Left ventricle myocardium superior (tissue), 1 donor: ENCODE measurements at regions not wholly inside any gene's neighbourhood (a gene's known extent, or its start where the extent isn't known, plus 50 kb on each side); places are given as distances from the start of the nearest gene placed in this dataset.

Source experiments
- ATAC-seq: fragments of 200-7000 bp; cut with Tn5 transposase; one replicate; pipeline ENCODE4 v1.9.1; 2020; ENCODE audit warnings: mild to moderate bottlenecking, moderate library complexity
- DNase-seq: peaks from one replicate; pipeline ENCODE4 v3.0.0-alpha.2; 2020
- intact Hi-C: fragments of 100-400 bp; cut with micrococcal nuclease; formaldehyde crosslinking; loops from one replicate; pipeline ENCODE4 v1.11.0; 2022
- donor health status: DM: no; HTN: yes; CAD: no; lungs with severe emphysema.

DNA sequence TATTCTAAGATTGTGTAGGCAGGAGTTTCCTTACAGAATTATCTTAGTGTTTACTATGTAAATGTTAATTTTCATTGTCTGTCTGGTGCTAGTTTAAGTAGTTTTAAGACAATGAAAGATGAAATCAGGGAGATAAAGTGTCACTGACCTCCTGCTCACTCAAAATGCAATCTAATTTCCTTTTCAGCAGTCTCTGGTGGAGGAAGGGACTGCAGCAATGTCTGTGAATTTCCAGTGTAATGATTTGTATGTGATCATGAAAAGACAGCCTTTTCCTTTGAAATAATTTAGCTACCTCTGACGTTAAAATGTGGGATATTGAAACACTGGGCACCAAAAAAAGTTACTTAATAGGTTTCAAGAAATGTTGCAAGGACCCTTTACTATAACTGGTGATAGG lies 779.7 kb upstream of the FLRT2 start:
- ATAC-seq (no peak), DNase-seq (no peak)
- intact Hi-C loops, result no loop called here

DNA sequence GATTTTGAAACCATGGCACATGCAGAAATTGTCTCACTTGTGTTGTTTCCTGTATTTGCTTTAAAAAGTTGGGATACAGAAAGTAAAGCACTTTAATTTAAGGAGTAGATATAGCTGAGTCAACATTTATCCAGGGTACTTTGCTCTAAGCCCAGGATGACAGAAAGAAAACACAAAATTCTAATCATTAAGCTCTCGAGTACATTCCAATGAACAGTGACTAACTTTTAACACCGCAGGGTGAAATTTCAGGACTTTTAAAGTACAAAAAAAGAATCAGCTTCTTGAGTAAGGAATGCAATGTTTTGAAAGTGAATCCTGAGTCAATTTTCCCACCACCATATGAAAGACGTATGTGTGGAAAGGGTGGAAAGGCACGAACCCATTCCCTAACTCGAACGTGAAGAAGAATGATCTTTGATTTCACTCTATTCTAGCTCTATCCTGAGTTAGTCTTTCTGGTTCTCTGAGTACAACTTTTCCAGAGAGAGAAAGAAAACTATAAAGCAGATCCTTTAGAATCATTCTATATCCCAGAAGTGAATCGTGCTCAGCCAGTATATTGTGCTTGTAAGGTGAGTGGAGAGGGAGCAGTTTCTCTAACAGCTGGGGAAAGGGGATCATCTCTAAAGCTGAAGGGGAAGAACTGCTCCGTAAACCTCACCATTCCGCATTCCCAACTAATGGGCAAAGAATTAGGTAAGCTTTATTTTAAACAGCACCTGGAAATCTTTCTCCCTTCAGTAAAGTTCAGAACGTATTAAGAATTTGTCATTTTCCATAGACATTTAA lies 779.0 kb upstream of the FLRT2 start:
- DNase-seq (no peak), ATAC-seq (no peak)
- intact Hi-C loops, result no loop called here

DNA sequence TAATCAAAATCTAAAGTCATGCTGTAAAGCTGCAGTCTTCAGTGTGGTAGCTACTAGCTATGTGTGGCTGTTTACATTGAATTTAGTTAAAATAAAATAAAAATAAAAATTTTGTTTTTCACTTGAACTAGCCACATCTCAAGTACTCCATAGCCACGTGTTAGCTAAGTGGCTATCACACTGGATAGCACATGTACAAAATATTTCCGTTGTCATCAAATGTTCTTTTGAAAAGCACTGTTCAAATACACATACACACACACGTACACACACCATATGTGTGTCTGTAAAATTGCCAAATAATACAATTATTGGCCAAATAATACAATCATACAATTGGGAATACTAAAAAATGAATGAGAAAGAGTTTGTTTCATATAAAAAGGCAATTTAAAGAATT lies 778.2 kb upstream of the FLRT2 start:
- intact Hi-C loops, result no loop called here
- no peak for ATAC-seq
- DNase-seq, result no peak

DNA sequence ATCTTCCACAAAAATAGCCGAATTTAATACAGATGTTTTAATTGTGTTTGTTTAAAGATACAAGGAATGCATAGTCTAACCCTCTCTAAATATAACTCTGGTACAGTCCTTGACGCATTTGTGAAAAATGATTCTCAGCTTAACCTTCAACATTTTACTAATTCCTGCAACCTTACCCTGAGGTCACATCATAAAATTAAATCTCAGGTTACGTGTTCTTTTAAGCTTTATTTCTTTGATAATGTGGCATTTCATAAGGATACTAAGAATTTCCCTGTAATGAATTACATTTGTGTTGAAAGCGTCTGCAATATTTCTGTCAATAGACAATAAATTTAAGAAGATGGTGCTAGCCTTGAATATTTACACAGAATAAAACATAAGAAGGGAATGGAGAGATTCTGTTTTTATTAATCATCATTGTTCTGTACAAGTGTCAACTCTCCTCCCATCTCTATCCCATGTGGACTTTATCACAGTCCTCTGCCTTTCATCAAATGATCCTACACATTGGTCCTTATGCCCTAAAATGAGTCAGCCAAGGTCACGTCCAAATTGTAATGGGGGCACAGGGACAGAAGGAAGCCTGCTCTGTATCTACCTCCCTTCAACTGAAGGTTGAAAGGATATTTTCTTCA lies 769.3 kb upstream of the FLRT2 start:
- no peak for ATAC-seq
- intact Hi-C loops, result no loop called here
- no peak for DNase-seq

DNA sequence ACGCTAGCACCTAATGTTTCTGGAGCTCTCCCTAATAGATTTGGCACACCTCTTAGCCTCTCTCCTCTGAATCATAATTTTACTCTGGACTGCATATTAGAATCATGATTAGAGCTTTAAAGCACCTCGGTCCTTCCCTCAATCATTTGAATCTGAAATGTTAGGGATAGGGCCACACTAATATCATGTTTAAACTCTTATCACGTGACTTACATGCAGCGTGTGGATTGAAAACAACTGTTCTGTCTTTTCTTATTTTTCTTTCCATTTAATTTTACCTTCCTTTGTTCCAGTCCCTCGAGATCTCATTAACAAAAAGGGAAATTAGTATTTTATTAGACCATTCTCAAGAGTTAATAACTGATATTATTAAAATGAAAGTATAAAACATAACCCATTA lies 762.5 kb upstream of the FLRT2 start:
- ATAC-seq (no peak), DNase-seq (no peak)
- intact Hi-C loops, result no loop called here

DNA sequence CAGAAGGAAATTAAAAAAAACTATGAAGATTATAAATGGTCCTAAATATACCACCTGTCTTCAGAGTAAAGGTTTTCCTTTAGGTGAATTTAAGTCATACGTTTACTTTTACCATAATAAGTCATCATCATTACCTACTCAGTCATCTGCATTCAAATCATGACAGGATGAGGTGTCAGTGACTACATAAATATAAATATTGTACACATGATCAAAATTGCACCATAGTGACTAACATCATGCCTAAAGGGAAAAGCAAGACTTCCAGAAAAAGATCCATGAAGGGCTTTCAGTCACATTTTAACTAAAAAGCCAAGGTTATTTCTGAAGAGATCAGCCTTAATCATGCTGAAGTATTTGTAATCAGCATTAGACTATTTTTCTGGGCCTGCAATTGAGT lies 759.9 kb upstream of the FLRT2 start:
- no peak for ATAC-seq
- no peak for DNase-seq
- intact Hi-C loops, result no loop called here

DNA sequence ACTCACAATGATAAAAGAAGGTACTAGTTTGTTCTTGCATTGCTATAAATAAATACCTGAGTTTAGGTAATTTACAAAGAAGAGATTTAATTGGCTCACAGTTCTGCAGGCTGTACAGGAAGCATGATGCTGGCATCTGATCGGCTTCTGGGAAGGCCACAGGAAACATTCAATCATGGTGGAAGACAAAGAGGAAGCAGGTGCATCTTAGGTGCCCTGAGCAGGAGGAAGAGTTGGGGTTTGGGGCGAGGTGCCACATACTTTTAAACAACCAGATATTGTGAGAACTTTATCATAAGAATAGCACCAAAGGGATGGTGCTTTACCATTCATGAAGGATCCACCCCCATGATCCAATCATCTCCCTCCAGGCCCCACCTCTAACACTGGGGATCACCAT lies 752.6 kb upstream of the FLRT2 start:
- no peak for DNase-seq
- intact Hi-C loops, result no loop called here
- no peak for ATAC-seq

DNA sequence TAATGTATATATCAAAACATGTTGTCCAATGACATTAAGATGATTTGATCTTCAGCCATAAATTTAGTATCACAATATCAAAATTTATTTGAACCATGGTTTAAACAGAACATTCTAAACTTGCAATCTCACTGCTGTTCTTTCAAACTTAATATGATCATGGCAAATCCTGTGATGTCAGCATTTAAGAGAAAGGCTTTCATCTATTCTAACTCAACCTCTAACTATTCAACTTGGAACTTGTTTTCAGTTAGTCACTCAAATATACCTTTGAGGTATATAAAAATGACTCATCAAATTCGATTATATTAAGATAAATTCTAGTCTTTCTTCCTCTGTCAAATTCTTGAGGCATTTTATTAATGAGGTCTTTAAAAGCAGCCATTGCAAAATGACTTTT lies 747.0 kb upstream of the FLRT2 start:
- intact Hi-C loops, result no loop called here

DNA sequence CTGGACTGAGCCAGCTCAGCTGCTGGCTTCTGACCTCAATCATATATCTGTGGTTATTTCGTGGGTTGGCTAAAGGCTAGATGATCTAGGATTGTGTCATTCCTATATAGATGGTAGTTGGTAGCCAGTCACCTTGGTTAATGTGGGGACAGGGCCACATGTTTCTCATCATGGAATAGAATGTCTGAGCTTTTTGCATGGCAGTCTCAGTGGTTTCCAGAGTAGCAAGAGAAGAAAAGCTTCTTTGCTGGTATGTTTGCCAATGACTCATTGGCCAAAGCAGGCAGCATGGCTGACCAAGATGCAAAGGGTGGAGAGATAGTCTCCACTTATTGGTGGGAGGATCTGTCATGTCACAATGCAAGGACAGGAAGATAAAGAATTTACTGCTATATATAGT lies 746.4 kb upstream of the FLRT2 start:
- no peak for DNase-seq
- ATAC-seq, result no peak
- intact Hi-C loops, result no loop called here

More for the DNA sequence above, 747.0 kb upstream of the FLRT2 start:
- DNase-seq (no peak), ATAC-seq (no peak)

DNA sequence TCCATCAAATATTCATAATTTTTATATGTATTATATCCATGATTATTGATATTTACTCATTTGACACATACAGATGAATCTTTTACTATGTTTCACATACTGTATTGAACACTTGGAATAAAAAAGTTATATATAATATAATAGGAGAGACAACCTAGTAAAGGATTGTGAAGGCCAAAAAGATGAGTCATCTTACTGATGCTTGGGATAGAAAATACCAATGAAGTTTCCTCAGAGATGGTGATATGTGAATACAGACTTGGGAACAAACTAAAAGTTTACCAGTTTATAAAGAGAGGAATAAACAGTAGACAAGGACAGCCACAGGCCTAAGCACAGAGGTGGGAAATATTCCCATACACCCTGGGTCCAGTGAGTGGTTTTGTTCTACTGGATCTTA lies 743.9 kb upstream of the FLRT2 start:
- DNase-seq, result no peak
- ATAC-seq, result no peak
- intact Hi-C loops, result no loop called here

DNA sequence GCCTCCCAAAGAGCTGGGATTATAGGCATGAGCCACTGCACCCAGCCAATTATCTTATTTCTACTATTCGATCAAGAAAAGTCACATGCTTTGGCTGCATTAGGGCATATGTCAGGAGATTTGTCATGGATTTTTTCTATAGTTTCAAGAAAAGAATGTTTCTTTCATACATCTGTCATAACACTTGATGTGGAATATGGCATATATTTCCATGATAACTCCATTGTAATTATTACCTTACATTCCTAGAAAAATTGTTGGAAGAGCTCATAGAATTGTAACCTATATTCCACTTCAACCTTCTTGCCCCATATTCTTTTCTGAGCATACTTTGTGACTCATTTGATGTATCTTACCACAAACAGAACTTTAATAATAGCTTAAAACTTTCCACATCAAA lies 740.9 kb upstream of the FLRT2 start:
- intact Hi-C loops, result no loop called here
- no peak for ATAC-seq
- no peak for DNase-seq

DNA sequence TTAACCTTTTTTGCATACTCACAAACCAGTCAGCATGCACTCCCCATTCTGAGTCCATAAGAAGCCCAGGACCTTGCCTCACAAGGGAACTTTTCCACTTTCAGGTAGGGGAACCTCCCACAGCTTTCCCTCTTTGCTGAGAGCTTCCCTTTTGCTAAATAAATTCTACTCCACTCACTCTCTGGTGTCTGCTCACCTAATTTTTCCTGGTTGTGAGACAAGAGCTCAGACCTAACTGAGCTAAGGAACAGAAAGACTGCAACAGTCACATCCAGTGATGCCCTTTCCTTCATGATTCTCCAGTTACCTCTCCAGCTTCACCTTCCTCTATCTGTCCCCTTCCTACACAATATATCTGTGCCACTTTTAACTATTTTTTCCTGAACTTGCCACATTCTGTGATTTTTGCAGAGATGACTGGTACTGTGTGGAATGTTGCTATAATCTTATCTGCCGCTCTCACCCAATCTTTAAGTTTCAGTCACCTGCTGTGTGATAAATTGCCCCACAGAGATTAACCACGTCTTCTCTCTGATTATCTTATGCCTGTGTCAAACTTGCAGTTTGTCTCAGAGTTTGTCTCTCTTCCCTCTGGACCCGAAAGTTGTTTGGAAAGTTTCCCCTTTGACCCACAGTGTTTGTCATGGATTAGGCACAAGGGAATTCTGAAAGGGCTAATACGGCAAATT lies 737.1 kb upstream of the FLRT2 start:
- no peak for ATAC-seq
- no peak for DNase-seq
- intact Hi-C loops, result no loop called here

DNA sequence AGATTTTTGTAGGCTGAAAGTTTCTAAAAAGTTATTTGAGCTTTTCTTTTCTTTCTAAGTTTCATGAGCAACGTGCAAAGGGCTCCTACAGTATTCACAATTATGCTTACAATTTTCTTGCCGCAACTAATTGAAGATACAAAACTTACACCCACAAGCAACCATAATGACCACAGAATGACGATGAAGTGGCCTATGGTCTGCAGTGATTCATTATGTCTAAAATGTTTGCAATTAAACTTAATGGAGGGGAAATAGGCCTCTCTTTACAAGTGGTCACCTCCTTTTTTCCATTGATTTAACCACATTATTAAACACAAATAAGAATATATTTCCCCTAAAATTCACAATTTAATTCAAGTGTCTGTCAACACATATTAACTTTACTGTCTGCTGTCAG lies 732.6 kb upstream of the FLRT2 start:
- intact Hi-C loops, result no loop called here
- ATAC-seq (no peak), DNase-seq (no peak)

DNA sequence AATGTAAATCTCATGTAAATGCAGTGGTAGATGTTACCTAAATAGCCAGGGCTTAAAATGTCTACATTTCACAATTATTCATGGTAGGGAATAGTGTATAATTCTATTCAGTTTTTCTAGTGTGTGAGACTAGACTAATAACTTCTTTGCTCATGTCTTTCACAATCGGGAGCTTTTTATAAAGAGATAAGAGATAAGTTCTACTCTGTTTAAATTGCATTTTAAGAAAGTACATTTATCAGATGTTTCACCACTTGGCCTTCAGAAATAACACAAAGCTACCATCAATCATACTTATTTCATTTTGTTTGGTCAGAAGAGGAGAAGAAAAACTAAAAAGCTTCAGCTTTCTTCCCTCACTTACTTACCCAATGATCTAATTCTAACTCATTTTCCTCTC lies 725.5 kb upstream of the FLRT2 start:
- no peak for ATAC-seq

DNA sequence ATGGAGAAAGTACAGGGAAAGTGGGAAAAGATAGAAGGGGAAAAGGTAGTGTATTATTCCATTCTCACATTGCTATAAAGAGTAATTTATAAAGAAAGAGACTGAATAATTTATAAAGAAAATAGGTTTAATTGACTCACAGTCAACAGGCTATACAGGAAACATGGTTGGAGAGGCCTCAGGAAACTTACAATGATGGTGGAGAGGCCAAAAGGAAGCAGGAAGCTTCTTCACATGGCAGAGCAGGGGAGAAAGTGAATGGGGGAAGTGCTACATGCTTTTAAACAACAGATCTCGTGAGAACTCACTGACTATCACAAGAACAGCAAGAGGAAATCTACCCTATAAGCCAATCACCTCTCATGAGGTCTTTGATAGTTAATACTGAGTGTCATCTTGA lies 725.0 kb upstream of the FLRT2 start:
- intact Hi-C loops, result no loop called here
- ATAC-seq (no peak), DNase-seq (no peak)

More for the DNA sequence above, 725.5 kb upstream of the FLRT2 start:
- DNase-seq, result no peak
- intact Hi-C loops, result no loop called here

DNA sequence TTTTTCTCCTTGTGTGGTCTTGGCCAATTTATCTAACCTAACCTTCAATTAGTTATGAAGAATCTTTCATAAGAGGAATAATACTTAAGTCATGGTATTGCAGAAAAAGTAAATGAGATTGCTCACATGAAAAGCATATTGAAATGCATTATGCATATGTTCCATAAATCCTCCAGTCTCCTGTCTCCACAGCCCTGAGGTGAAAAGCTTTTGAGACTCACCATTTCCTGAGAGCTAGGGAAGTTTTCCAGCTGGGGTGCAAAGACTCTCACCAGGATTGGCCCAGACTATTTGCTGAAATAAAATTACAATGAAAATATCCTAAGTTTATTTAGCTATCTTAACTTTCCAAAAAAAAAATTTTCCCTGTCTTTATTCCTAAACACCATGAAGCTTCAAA lies 723.8 kb upstream of the FLRT2 start:
- DNase-seq (no peak), ATAC-seq (no peak)
- intact Hi-C loops, result no loop called here

DNA sequence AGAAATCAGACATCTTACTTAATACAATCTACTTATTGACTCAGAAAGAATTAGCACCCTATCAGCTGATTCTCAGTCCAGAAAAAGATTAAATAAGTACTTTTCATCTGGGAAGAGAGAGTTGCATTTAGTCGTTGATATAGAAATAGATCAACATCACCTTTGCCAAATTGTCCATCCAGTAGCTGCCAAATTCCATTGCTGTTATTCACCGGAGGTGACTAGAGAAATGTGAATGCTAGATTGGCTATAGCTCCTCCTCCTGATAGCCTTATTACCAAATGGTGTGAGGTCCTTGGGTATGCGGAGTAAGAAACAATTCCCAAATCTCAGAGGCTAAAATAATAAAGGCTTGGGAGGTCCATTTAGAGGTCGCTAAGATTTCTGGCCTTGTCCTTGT lies 723.3 kb upstream of the FLRT2 start:
- ATAC-seq, result peak; percentile 15
- intact Hi-C loops, result no loop called here
- DNase-seq, result no peak

DNA sequence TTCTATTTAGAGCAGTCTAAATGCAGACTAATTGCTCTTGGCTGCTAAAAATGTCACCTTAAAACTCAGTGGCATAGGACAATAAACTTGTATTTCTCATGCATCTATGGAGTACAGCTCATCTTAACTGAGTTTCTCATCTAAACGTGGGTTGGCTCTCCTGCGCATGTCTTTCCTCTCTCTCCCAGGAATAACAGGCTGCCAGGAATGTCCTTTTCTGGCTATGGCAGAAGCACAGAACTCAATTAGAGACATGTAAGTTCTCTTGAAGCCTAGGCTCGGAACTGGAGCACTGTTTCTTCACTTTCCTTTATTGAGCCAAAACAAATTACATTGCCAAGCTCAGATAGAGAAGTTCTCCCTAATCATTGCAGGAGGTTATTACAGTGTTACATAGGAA lies 722.3 kb upstream of the FLRT2 start:
- DNase-seq (no peak), ATAC-seq (peak; percentile 70)
- intact Hi-C loops, result no loop called here

DNA sequence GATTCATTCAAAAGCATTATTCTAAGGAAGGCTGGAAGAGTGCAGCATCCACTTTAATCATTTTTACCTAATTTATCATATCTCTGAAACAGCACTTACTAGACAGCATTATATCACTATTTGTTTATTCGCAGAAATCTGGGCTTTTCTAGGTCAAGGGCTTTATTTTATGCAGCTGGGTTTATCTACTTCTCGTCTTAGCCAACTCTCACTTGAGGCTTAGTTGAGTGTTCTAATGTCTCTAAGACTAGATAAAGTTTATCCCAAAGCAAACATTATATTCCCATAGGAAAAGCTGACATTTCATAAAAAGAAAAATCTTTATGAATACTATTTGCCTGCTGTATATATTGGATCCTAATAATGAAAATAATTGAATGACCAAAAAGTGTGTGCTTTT lies 720.8 kb upstream of the FLRT2 start:
- DNase-seq, result no peak
- no peak for ATAC-seq
- intact Hi-C loops, result no loop called here

DNA sequence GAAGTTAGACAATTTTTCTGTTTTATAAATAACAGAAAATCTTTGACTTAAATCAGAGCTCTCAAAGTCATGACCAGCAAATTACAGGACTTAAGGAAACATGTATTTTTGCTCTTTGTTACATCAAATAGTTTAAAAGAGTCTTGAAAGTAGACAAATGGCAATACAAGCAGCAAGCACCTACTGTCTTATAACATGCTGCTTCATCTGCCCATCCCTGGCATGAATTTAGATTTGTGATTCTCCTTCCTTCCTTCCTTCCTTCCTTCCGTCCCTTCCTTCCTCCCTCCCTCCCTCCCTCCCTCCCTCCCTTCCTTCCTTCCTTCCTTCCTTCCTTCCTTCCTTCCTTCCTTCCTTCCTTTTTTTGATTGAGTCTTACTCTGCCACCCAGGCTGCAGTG lies 715.6 kb upstream of the FLRT2 start:
- DNase-seq, result no peak
- intact Hi-C loops, result no loop called here
- ATAC-seq, result no peak

DNA sequence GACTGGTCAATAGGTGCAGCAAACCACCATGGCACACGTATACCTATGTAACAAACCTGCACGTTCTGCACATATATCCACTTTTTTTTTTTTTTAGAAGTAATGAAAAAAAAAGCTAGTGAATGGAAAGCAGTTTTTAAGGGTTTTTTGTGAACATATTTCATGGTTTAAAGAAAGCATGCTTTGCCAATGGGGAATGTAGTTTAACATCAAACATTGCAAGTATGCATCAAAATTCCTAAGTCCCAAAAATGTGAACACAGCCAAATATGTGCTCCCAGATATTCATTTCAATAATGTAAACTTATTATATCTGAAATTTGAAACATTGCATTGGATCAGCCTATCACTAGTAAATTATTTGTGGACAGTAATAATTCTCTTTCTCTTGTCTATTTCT lies 710.4 kb upstream of the FLRT2 start:
- DNase-seq (no peak), ATAC-seq (no peak)
- intact Hi-C loops, result no loop called here
